ENCODE measurements at regions not wholly inside any gene's neighbourhood (a gene's known extent, or its start where the extent isn't known, plus 50 kb on each side); places are given as distances from the start of the nearest gene placed in this dataset.

DNA sequence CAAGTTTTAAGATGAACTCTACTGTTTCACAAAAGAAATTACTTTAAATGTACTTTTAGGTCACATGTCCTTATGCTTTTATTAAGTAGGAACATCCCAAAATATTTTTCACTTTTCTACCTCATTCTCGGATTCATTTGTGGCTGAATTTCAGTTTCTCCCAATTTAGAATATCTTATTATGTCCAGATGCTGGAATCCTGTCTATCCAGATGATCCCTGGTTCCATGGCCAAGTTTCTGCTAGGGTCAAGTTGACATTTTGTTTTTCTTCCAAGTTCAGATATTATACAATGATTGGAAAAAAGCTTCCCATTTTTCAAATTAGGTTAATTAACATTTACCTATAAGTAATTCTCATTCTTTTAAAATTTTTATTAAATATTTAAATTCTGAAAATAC is 181.8 kb upstream of the SLC16A7 start:
- Histone ChIP-seq H3K9me3 (no peaks in the 10 kb centered on the region), H3K4me1 (no peaks in the 10 kb centered on the region), H3K27me3 (no peaks in the 10 kb centered on the region), H3K4me3 (no peak overlapping the region), H3K36me3 (replicated peaks in 1 of 2; ENCODE audit: insufficient read depth in 1 of 2, low read depth in 2 of 2) (no peaks in the 10 kb centered on the region), H3K27ac (no peak overlapping the region)
- WGBS, 2 donors = 78 to 82% methylated on average over 1 of the region's 1 CpG
- intact Hi-C loops (cut with DNase I) = no loop called here
- DNase-seq (no peak), ATAC-seq (no peak)
- TF ChIP-seq, protein P1, sequence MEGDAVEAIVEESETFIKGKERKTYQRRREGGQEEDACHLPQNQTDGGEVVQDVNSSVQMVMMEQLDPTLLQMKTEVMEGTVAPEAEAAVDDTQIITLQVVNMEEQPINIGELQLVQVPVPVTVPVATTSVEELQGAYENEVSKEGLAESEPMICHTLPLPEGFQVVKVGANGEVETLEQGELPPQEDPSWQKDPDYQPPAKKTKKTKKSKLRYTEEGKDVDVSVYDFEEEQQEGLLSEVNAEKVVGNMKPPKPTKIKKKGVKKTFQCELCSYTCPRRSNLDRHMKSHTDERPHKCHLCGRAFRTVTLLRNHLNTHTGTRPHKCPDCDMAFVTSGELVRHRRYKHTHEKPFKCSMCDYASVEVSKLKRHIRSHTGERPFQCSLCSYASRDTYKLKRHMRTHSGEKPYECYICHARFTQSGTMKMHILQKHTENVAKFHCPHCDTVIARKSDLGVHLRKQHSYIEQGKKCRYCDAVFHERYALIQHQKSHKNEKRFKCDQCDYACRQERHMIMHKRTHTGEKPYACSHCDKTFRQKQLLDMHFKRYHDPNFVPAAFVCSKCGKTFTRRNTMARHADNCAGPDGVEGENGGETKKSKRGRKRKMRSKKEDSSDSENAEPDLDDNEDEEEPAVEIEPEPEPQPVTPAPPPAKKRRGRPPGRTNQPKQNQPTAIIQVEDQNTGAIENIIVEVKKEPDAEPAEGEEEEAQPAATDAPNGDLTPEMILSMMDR (IDR thresholded peaks at IDR 0.05) = no peak
- no peak for TF ChIP-seq POLR2A (IDR thresholded peaks at IDR 0.05)

- no peaks in the 10 kb centered on the region for H3K27me3 ChIP-seq
- TF ChIP-seq POLR2A (IDR thresholded peaks at IDR 0.05) = no peak
- TF ChIP-seq, protein P1 (IDR thresholded peaks at IDR 0.05) = no peak
- intact Hi-C loops (cut with DNase I) = no loop called here
- H3K36me3 ChIP-seq (replicated peaks in 1 of 2; ENCODE audit: insufficient read depth in 1 of 2, low read depth in 2 of 2) = no peaks in the 10 kb centered on the region
- no peaks in the 10 kb centered on the region for H3K9me3 ChIP-seq
- ATAC-seq = no peak
- 50 to 75% methylated on average over 1 of the region's 1 CpG for WGBS, 2 donors
- DNase-seq = no peak
- peaks cover 4% of the 10 kb centered on the region for H3K4me1 ChIP-seq
- H3K4me3 ChIP-seq = no peak overlapping the region
- H3K27ac ChIP-seq = no peak overlapping the region
Observed at GRCh38 chr12:59408431-59408830, 187.4 kb upstream of the SLC16A7 start.

GRCh38 chr12:59407799-59408198 is 188.0 kb upstream of the SLC16A7 start:
- Histone ChIP-seq H3K36me3 (replicated peaks in 1 of 2; ENCODE audit: insufficient read depth in 1 of 2, low read depth in 2 of 2) (no peaks in the 10 kb centered on the region), H3K27me3 (no peaks in the 10 kb centered on the region), H3K4me3 (no peak overlapping the region), H3K27ac (no peak overlapping the region), H3K9me3 (no peaks in the 10 kb centered on the region), H3K4me1 (peaks cover 8% of the 10 kb centered on the region)
- DNase-seq (peak in 2 of 4 donors; percentile 16 to 28), ATAC-seq (no peak)
- TF ChIP-seq, protein P1 (IDR thresholded peaks at IDR 0.05) = no peak
- no peak for TF ChIP-seq POLR2A (IDR thresholded peaks at IDR 0.05)
- WGBS, 2 donors = 43% methylated on average over 2 of the region's 2 CpGs
- intact Hi-C loops (cut with DNase I) = no loop called here

DNA sequence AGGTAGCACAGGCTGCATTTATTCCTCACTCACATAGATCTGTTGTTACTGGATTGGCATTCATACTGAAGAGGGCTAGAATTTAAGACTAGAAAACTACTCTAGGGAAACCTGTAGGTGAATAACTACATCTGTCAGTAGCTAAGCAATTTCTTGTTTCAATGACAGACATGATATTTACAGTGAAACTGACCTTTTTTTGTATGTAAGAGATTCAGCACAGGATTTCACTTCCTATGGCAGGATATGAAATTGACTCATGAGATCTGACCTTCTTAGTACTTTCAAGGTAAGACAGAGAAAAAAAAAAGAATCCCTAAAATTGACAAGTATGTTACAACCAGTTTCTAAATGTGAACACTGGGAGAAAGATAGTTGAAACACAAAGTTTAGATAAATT is 189.8 kb upstream of the SLC16A7 start:
- Histone ChIP-seq H3K9me3 (no peaks in the 10 kb centered on the region), H3K27me3 (no peaks in the 10 kb centered on the region), H3K27ac (no peak overlapping the region), H3K4me1 (peaks cover 8% of the 10 kb centered on the region), H3K36me3 (replicated peaks in 1 of 2; ENCODE audit: insufficient read depth in 1 of 2, low read depth in 2 of 2) (no peaks in the 10 kb centered on the region), H3K4me3 (no peak overlapping the region)
- intact Hi-C loops (cut with DNase I) = no loop called here
- DNase-seq (no peak), ATAC-seq (no peak)
- TF ChIP-seq, protein P1 (IDR thresholded peaks at IDR 0.05) = no peak
- TF ChIP-seq POLR2A (IDR thresholded peaks at IDR 0.05) = no peak

- ATAC-seq (peak; percentile 83), DNase-seq (no peak)
- Histone ChIP-seq H3K27me3 (no peaks in the 10 kb centered on the region), H3K4me3 (no peak overlapping the region), H3K4me1 (peaks cover 8% of the 10 kb centered on the region), H3K36me3 (replicated peaks in 1 of 2; ENCODE audit: insufficient read depth in 1 of 2, low read depth in 2 of 2) (no peaks in the 10 kb centered on the region), H3K27ac (no peak overlapping the region), H3K9me3 (no peaks in the 10 kb centered on the region)
- intact Hi-C loops (cut with DNase I) = no loop called here
- TF ChIP-seq POLR2A (IDR thresholded peaks at IDR 0.05) = no peak
- TF ChIP-seq, protein P1 (IDR thresholded peaks at IDR 0.05) = no peak
Observed at GRCh38 chr12:59404109-59404650, 191.6 kb upstream of the SLC16A7 start.
